ENCODE measurements at regions not wholly inside any gene's neighbourhood (a gene's known extent, or its start where the extent isn't known, plus 50 kb on each side); places are given as distances from the start of the nearest gene placed in this dataset.
"Not testable (repeated sequence)": the region's sequence is repeated elsewhere in the genome, so short reads cannot be mapped to it uniquely, and the experiment has no call there.

DNA sequence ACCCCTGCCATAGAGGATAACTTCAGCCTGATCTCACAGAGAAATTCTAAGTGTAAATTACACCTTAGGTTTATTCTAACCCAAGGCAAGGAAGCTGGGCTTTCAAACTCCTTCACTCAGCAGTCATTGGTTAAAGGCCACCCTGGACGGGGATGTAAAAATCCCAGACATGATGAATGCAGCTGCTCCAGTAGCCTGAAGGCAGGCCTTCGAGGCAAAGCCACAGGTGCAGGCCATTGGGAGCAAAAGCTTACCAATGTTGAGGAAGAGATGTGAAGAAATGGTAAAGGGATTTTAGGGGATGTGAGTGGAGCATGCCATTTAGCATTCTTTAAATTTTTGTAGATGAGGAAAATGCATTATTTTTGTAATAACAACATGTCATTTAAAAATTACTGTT lies 514.4 kb downstream of the XYLT1 start:
- Histone ChIP-seq H3K27ac (ENCODE audit: low read length) (no peak overlapping the region), H3K4me1 (ENCODE audit: control insufficient read depth, low read depth, low read length) (no peaks in the 10 kb centered on the region), H3K36me3 (ENCODE audit: control insufficient read depth, low read depth, low read length) (no peaks in the 10 kb centered on the region), H3K27me3 (ENCODE audit: control insufficient read depth, insufficient read depth, low read length) (no peaks in the 10 kb centered on the region), H3K4me3 (ENCODE audit: low read length) (no peak overlapping the region), H3K9ac (ENCODE audit: low read length) (no peak overlapping the region), H3K9me3 (ENCODE audit: control insufficient read depth, low read depth, low read length) (no peaks in the 10 kb centered on the region)

DNA sequence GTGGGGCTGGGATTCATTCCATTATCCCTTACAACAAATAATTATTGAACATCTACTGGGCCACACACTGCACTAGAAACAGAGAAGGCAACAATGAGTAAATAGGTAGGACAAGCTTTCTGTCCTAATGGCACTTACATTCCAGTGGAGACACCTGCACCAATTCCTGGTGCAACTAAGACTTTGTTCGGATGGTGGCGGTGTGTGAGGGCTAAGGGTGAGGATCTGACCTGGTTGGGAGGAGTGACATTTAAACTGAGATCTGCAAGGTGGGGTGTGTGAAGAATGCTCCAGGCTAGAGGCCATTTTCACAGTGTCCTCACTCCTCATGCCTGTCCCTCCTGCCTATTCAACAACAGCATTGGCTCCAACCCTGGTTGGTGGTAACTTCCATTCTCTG lies 510.0 kb downstream of the XYLT1 start:
- no peak overlapping the region for H3K9ac ChIP-seq (ENCODE audit: low read length)
- no peaks in the 10 kb centered on the region for H3K36me3 ChIP-seq (ENCODE audit: control insufficient read depth, low read depth, low read length)
- H3K9me3 ChIP-seq (ENCODE audit: control insufficient read depth, low read depth, low read length): no peaks in the 10 kb centered on the region
- no peaks in the 10 kb centered on the region for H3K4me1 ChIP-seq (ENCODE audit: control insufficient read depth, low read depth, low read length)
- no peak overlapping the region for H3K27ac ChIP-seq (ENCODE audit: low read length)
- H3K4me3 ChIP-seq (ENCODE audit: low read length): no peak overlapping the region
- H3K27me3 ChIP-seq (ENCODE audit: control insufficient read depth, insufficient read depth, low read length): no peaks in the 10 kb centered on the region

DNA sequence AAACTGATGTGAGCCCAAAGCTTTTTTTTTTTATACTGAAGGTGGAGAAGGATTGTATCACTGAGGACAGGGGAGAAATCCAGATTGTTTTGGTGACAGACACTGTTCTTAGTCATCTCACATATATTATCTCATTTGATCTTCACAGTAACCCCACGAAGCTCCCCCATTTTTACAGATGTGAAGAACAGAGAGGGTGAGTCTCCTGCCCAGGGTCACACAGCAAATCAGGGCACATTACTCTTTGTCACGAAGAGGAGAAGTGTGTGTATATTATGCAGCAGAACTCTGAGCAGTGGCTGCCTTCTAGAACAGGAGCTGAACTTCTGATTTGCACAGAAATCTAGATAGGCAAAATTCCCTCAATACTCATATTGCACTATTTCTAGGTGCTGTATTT lies 504.3 kb downstream of the XYLT1 start:
- Histone ChIP-seq H3K27ac (ENCODE audit: low read length) (no peak overlapping the region), H3K4me1 (ENCODE audit: control insufficient read depth, low read depth, low read length) (no peaks in the 10 kb centered on the region), H3K9ac (ENCODE audit: low read length) (no peak overlapping the region), H3K36me3 (ENCODE audit: control insufficient read depth, low read depth, low read length) (no peaks in the 10 kb centered on the region), H3K4me3 (ENCODE audit: low read length) (no peak overlapping the region), H3K9me3 (ENCODE audit: control insufficient read depth, low read depth, low read length) (no peaks in the 10 kb centered on the region), H3K27me3 (ENCODE audit: control insufficient read depth, insufficient read depth, low read length) (no peaks in the 10 kb centered on the region)

DNA sequence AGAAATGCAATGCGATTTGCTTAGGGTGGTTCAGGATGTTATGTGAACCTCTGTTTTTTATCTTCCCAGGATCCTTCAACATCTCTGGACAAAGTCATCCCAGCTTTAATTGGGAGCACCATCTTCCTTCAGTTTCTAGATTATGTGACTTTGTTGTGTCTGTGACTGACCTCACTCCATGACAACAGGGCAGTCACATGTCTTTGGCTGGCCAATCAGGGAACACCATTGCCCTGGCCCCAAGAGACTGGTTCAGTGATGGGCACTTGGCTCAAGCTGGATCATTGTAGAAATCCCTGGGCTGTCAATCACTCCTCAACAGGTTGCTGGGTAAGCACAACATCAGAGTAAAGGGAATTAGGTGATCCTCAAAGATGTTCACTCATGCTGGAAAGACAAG lies 499.7 kb downstream of the XYLT1 start:
- H3K9me3 ChIP-seq (ENCODE audit: control insufficient read depth, low read depth, low read length): no peaks in the 10 kb centered on the region
- no peak overlapping the region for H3K27ac ChIP-seq (ENCODE audit: low read length)
- H3K9ac ChIP-seq (ENCODE audit: low read length): no peak overlapping the region
- no peaks in the 10 kb centered on the region for H3K36me3 ChIP-seq (ENCODE audit: control insufficient read depth, low read depth, low read length)
- H3K4me1 ChIP-seq (ENCODE audit: control insufficient read depth, low read depth, low read length): no peaks in the 10 kb centered on the region
- no peaks in the 10 kb centered on the region for H3K27me3 ChIP-seq (ENCODE audit: control insufficient read depth, insufficient read depth, low read length)
- no peak overlapping the region for H3K4me3 ChIP-seq (ENCODE audit: low read length)

DNA sequence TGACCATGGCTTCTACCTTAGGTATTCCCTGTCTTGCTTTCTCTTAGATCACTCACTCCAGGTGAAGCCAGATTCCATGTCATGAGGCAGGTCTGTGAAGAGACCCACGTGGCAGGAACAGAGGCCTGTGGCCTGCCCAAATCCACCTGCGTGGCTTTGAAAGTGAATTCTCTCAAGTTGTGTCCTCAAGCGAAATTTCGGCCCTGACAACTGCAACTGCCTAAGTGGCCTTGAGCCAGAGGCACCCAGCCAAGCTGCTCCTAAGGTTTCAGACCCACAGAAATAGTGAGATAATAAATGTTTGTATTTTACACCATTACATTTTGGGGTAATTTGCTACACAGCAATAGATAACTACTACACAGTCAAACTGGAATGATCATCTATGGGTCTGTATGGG lies 497.9 kb downstream of the XYLT1 start:
- Histone ChIP-seq H3K4me3 (ENCODE audit: low read length) (no peak overlapping the region), H3K9me3 (ENCODE audit: control insufficient read depth, low read depth, low read length) (no peaks in the 10 kb centered on the region), H3K9ac (ENCODE audit: low read length) (no peak overlapping the region), H3K36me3 (ENCODE audit: control insufficient read depth, low read depth, low read length) (no peaks in the 10 kb centered on the region), H3K4me1 (ENCODE audit: control insufficient read depth, low read depth, low read length) (no peaks in the 10 kb centered on the region), H3K27me3 (ENCODE audit: control insufficient read depth, insufficient read depth, low read length) (no peaks in the 10 kb centered on the region), H3K27ac (ENCODE audit: low read length) (no peak overlapping the region)

DNA sequence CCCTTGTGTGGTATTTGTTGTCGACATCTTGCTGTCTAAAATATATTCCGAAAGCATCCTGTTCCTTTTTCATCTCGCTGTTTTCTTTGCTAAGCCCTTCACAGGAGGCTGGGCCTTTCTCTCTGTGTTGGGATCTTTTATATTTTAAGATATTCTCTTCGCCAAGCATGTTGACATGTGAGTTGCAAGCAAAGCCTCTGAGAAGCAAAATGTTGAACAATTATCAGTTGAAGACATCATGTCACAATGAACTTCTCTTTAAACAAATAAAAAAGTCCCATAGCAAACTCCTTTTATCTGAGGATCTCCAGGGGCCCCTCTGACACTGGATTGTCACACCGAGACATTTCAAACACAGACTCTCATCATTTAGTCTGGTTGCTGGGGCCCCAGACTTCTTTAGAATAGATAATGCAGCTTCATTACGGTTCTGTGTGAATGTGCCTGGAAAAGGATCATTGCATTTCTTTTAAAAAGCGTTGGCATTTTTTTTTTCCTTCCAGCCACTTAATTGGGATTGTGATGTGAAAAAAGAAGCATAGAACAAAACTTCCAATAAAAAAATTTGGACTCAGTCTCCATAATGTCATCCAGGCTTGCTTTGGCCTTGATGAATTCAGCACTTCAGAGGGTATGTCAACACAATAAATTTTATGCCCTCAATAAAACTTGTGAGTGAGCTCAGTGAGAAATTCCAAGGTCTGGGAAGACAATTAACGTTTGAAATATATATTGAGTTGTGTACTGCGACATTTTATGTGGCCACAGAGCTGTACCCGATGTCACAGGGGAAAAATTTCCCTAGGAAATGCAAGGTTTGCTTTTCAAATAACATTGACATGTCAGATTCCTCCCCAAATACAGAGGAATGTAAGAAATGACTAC lies 496.8 kb downstream of the XYLT1 start:
- H3K9ac ChIP-seq (ENCODE audit: low read length): no peak overlapping the region
- H3K4me1 ChIP-seq (ENCODE audit: control insufficient read depth, low read depth, low read length): no peaks in the 10 kb centered on the region
- H3K36me3 ChIP-seq (ENCODE audit: control insufficient read depth, low read depth, low read length): no peaks in the 10 kb centered on the region
- H3K9me3 ChIP-seq (ENCODE audit: control insufficient read depth, low read depth, low read length): no peaks in the 10 kb centered on the region
- no peak overlapping the region for H3K4me3 ChIP-seq (ENCODE audit: low read length)
- H3K27ac ChIP-seq (ENCODE audit: low read length): no peak overlapping the region
- H3K27me3 ChIP-seq (ENCODE audit: control insufficient read depth, insufficient read depth, low read length): no peaks in the 10 kb centered on the region

DNA sequence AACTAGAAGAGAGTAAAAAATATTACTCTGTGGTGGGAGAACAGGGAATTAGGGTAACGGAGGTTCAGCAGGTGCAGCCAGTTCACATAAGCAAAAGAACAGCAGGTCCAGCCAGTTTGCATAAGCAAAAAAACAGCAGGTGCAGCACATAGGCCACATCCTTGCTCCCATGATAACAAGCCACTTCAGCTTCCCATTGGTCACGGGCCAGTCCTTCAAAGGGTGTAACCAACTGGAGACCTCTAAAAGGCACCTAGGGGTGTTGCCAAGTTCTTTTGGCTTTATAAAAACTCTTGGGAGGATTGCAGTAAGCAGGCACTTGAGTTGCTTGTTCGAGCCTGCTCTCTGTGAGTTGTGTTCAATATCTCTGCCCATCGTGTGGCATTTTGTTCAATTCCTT lies 488.1 kb downstream of the XYLT1 start:
- Histone ChIP-seq H3K4me1 (ENCODE audit: control insufficient read depth, low read depth, low read length) (no peaks in the 10 kb centered on the region), H3K27me3 (ENCODE audit: control insufficient read depth, insufficient read depth, low read length) (no peaks in the 10 kb centered on the region)

DNA sequence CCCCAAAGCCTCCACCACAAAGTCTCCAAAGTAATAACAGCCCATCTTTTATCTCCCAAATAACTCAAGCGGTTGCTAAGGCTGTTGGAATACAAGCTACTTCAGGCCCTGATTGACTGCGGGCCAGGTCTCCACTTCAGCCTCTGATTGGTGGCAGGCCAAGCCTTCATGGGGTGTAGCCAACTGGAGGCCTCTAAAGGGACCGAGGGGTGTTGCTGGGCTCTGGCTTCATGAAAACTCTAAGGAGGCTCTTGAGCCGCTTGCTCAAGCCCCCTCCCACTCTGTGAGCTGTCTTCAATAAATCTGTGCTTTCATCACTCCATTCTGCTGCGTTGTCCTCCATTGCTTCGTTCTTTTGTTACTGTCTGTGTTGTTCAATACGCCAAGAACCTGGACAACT lies 487.2 kb downstream of the XYLT1 start:
- H3K4me3 ChIP-seq (ENCODE audit: low read length): no peak overlapping the region
- H3K36me3 ChIP-seq (ENCODE audit: control insufficient read depth, low read depth, low read length): no peaks in the 10 kb centered on the region
- no peaks in the 10 kb centered on the region for H3K4me1 ChIP-seq (ENCODE audit: control insufficient read depth, low read depth, low read length)
- no peak overlapping the region for H3K27ac ChIP-seq (ENCODE audit: low read length)
- H3K9ac ChIP-seq (ENCODE audit: low read length): no peak overlapping the region
- H3K27me3 ChIP-seq (ENCODE audit: control insufficient read depth, insufficient read depth, low read length): no peaks in the 10 kb centered on the region
- no peaks in the 10 kb centered on the region for H3K9me3 ChIP-seq (ENCODE audit: control insufficient read depth, low read depth, low read length)

More for the DNA sequence above, 488.1 kb downstream of the XYLT1 start:
- Histone ChIP-seq H3K9ac (ENCODE audit: low read length) (no peak overlapping the region), H3K4me3 (ENCODE audit: low read length) (no peak overlapping the region), H3K9me3 (ENCODE audit: control insufficient read depth, low read depth, low read length) (no peaks in the 10 kb centered on the region), H3K36me3 (ENCODE audit: control insufficient read depth, low read depth, low read length) (no peaks in the 10 kb centered on the region), H3K27ac (ENCODE audit: low read length) (no peak overlapping the region)

DNA sequence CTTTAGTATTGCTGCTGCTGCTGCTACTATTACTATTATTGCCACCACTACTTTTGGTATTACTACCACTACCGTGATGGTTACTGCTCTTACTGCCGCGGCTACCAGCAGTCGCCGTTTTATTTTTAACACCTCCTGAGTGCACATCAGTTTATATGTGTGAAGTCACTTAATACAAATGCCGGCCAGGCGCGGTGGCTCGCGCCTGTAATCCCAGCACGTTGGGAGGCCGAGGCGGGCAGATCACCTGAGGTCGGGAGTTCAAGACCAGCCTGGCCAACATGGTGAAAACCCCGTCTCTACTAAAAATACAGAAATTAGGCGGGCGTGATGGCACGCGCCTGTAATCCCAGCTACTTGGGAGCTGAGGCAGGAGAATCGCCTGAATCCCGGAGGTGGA lies 486.7 kb downstream of the XYLT1 start:
- H3K27ac ChIP-seq (ENCODE audit: low read length); H3K9me3 ChIP-seq (ENCODE audit: control insufficient read depth, low read depth, low read length); H3K9ac ChIP-seq (ENCODE audit: low read length); H3K4me3 ChIP-seq (ENCODE audit: low read length); H3K36me3 ChIP-seq (ENCODE audit: control insufficient read depth, low read depth, low read length); H3K4me1 ChIP-seq (ENCODE audit: control insufficient read depth, low read depth, low read length); H3K27me3 ChIP-seq (ENCODE audit: control insufficient read depth, insufficient read depth, low read length): not testable (repeated sequence)

DNA sequence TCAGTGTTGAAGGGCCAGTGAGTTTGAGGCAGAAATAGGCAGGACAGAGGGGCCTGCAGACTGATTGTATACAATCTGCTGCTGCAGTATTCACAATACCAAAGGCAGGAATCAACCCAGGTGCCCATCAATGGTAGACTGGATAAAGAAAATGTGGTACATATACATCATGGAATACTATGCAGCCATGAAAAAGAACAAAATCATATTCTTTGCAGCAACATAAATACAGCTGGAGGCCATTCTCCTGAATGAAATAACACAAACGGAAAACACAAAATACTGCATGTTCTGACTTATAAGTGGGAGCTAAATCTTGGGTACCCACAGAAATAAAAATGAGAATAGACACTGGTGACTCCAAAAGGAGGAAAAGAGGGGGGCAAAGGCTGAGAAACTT lies 485.1 kb downstream of the XYLT1 start:
- Histone ChIP-seq H3K9me3 (ENCODE audit: control insufficient read depth, low read depth, low read length) (no peaks in the 10 kb centered on the region), H3K27me3 (ENCODE audit: control insufficient read depth, insufficient read depth, low read length) (no peaks in the 10 kb centered on the region), H3K36me3 (ENCODE audit: control insufficient read depth, low read depth, low read length) (no peaks in the 10 kb centered on the region), H3K4me3 (ENCODE audit: low read length) (no peak overlapping the region), H3K27ac (ENCODE audit: low read length) (no peak overlapping the region), H3K9ac (ENCODE audit: low read length) (no peak overlapping the region), H3K4me1 (ENCODE audit: control insufficient read depth, low read depth, low read length) (no peaks in the 10 kb centered on the region)

DNA sequence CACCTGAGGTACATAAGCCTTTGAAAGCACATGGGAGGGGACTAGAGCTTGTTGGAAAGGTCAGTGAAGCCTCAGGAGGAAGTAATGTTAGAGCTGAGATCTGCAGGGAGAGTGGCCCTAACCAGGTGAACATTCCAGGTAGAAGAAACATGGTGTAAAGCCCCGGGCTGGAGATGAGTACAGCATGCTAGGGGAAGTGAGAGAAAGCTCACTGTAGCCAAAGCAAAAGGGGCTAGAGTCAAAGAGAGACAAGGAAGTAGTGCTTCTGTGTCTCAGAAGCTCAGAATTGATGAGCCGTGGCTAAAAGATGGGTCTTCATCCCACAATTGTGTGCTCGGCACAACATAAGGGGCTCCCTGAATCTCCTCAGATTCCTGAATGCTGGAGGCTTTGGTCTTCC lies 481.8 kb downstream of the XYLT1 start:
- no peaks in the 10 kb centered on the region for H3K27me3 ChIP-seq (ENCODE audit: control insufficient read depth, insufficient read depth, low read length)
- no peak overlapping the region for H3K27ac ChIP-seq (ENCODE audit: low read length)
- H3K4me1 ChIP-seq (ENCODE audit: control insufficient read depth, low read depth, low read length): no peaks in the 10 kb centered on the region
- H3K36me3 ChIP-seq (ENCODE audit: control insufficient read depth, low read depth, low read length): no peaks in the 10 kb centered on the region
- no peaks in the 10 kb centered on the region for H3K9me3 ChIP-seq (ENCODE audit: control insufficient read depth, low read depth, low read length)
- H3K4me3 ChIP-seq (ENCODE audit: low read length): no peak overlapping the region
- H3K9ac ChIP-seq (ENCODE audit: low read length): no peak overlapping the region

DNA sequence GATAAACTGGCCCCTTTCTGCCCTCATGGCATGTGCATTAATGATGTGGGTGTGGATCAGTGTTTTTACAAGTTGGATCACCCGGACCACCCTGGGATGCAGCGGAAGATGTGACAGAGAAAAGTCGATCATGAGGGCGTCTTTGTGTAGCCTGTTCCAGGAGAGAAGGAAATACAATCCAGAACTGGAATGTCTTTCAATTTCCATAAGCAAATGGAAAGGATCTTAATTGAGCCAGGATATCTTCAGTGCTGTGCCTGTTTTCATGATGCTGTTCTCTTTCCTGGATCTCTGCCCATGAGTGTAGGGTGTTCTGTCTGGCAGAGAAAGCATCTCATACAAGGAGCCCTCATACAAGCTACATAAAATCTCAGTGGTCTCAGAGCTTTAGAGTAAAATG lies 481.4 kb downstream of the XYLT1 start:
- no peaks in the 10 kb centered on the region for H3K4me1 ChIP-seq (ENCODE audit: control insufficient read depth, low read depth, low read length)
- no peaks in the 10 kb centered on the region for H3K36me3 ChIP-seq (ENCODE audit: control insufficient read depth, low read depth, low read length)
- H3K27ac ChIP-seq (ENCODE audit: low read length): no peak overlapping the region
- H3K9ac ChIP-seq (ENCODE audit: low read length): no peak overlapping the region
- no peaks in the 10 kb centered on the region for H3K27me3 ChIP-seq (ENCODE audit: control insufficient read depth, insufficient read depth, low read length)
- H3K9me3 ChIP-seq (ENCODE audit: control insufficient read depth, low read depth, low read length): no peaks in the 10 kb centered on the region
- no peak overlapping the region for H3K4me3 ChIP-seq (ENCODE audit: low read length)

All from iPS-18a (cell line).